GM21515 (cell line): ENCODE measurements at regions not wholly inside any gene's neighbourhood (a gene's known extent, or its start where the extent isn't known, plus 50 kb on each side); places are given as distances from the start of the nearest gene placed in this dataset.

Experiments
- ATAC-seq: cut with Tn5 transposase; IDR thresholded peaks from one replicate; pipeline ENCODE4 v1.9.1; 2021; ENCODE audit not compliant: unreplicated experiment

DNA sequence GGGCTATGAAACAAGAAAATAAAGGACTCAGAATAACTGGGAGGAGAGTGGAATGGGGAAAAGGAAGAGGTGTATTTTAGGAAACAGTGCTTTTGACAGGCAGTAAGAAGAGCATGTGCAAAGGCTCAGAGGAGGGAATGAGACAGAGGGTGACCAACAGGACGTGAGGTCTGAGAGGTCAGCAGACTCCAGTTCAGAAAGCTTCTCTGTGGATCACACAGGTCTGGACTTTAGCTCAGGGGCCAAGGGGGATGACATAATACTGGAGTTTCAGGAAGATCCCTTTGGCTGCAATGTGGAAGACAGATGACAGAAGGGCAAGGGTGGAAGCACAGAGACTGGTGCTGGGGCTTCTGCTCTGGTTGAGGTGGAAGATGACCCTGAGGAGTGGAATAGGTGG, 489.9 kb upstream of the CDH5 start:
- ATAC-seq, result no peak

GRCh38 chr16:65876056-65876408, 490.5 kb upstream of the CDH5 start:
- no peak for ATAC-seq

GRCh38 chr16:65875381-65876055, 491.0 kb upstream of the CDH5 start:
- ATAC-seq, result no peak

DNA sequence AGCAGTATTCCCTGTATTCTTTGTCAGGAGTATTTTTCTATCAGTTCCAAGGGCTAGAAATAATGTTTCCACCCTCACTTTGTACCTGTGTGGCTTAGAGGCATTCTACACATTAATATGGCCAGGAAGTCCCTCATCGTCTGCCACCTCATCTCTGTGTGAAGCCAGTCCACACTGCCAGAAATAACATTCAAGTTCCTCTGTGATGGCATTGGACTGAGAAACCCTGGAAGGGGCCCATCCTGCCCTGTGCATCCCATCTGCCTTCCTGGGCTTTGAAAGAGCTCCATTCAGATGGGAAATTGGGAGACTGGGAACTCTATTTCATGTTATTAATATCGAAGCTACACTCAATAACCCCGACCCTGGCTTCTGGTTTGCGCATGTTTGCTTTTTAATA, 497.2 kb upstream of the CDH5 start:
- no peak for ATAC-seq

DNA sequence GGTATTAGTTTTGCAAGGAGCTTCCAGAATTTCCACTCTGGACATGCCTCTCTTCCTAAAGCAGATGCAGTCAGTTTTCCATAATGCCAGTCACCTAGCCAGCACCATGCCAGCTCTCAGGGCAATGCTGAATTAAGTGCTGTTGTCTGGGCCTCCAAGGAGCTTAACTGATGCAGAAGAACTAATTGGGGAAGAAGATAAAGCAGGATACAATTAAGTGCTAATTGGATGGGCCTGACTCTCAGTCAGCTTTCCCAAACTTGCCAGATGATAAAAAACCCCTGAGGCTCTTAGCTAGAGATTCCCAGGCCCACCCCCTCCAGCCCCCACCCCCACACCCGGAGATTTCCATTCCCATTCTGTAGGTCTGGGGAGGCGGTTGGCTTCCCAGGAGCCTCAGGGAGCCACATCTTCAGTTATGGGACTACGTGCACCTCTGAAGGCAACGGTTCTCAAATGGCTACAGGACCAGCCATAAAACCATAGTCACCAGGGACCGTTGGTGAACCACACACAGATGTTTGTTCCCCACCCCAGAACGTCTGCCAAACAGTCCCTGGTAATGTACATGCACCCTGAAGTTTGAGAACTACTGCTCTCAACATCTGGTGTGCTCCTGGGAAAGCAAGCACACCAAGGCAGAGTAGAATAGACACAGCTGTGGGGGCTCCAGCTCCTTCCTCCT, 499.1 kb upstream of the CDH5 start:
- ATAC-seq, result no peak

DNA sequence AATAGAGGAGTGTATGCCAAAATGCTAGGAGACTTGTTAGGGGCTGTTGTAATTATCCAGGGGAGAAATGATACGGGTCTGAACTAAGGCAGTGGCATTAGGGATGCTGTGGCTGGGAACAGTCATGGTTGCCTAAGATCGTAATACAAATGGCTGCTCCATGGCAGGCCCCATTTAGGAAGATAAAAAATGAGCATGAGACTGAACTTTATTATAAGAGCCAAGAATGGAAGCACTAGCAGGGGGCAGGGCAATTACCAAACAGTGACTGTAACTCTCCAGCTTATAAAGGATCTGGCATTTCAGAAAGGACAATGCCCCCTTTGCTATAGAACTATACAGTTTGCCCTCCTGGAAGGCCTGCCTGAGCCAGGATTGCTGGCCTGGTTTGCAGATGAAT, 503.3 kb upstream of the CDH5 start:
- no peak for ATAC-seq

DNA sequence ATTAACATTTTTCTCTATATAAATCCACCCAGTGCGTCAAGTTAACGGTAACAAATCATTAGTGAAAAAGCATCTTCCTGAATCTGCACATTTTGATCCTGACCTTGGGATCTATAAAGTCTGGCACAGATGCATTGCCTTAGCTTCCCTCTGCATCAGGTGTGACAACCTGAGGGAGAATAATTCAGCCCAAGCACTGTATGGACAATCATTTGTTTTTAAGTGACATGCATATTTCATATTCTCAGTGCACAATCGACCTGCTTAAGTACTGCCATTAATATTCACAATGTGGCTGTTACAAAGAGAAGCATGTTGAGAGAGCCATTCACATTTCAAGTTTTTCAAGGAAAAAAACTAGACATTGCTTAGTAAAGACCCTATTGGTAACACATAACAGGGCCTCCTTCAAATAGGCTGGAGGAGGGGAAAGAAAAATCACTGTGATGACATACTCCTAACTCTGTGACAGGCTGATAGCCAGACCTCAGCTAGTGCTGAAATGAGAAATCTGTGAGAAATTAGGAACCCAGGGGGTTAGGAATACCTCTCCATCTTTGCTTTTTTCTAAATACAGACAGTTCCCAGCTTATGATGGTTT, 505.3 kb upstream of the CDH5 start:
- no peak for ATAC-seq

DNA sequence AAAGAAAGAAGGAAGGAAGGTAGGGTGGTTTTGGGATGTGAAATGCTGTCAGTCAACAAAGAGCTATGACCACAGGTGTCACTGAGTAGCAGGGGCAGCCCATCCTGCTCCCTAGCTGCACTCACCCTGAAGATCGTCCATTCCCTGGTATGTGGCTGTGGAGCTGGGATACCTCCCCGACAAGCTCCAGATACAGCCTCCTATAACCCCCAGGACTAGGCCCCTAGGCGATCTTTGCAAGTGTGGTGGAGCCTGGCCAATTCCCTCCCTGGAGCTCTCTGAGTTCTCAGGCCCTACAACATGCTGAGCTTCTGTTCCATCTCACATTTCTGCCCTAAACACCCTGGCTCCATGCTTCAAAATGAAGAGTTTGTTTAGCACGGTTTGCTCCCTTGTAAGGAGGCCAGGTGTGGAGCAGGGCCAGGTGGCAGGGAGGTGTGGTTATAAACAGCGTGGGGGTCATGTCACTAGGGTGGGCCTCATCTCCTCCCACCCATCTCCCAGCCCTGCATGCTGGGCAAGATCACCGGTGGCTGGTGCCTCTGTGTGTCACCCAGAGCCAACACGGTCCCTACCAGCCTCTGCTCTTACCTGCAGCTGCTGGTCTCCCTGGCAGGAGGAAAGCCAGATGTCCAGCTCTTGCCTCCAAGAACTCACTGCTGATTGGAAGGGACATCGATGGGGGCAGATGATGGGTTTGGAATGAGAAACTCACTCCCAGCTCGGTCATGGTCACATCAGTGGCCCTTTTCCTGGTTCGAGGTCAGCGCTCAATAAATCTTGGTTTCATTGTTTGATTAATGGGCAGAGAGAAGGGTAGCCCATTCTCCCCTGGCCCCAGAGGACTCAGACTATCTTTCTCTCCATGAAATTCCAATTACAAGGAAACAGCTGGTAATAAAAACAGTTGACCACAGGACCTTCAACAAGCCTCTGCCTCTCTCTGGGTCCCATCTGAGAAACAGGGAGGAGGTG, 511.0 kb upstream of the CDH5 start:
- no peak for ATAC-seq

DNA sequence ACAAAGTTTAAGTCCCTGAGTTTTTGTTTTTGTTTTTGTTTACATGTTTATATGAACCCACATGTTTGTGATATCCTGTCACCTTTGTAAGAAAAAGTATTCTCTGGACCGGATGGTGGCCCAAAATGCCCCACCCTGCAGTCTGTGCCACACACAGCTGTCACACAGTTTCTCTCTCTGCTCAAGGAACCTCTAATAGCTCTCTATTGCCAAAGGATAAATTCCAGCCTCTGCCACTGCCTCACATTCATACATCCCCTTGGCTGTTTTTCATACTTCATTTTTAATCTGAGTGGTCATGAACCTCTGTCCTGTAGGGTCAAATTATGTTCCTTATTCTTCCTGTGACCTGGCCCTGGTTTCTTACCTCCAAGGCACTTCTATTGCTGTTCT, 520.3 kb upstream of the CDH5 start:
- no peak for ATAC-seq

DNA sequence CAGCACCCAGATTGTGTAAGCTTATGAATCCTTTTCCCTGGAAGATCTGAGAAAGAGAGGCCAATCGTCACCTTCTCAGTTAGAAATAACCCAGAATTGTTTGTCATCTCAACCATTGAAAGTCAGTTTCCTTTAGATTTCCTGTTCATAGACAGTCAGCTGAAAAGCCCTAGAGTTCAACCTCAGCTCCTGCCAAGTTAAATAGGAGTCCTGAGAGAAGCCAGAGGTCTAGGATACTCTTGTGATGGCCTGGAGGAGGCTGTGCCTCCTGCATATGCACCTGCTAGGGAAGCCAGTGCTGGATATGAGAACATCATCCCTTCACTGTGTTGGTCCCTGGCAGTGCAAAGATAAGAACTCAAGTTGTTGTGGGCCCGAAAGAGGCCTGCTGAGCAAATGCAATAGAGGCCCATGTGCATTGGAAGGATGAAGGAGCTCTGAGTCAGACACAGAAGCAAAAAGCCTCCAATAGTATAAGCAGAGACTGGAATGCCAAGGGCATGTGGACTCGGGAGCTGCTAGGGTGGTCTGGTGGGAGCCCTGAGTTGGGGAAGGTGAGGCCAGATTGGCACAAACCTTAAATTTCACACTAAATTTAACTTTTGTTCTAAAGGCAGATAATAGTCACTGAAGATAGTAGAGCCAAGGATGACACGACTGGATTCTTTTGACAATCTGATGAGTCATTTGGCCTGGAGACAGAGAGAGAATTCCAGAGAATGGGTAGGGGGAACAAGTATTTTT, 520.9 kb upstream of the CDH5 start:
- ATAC-seq, result no peak

- ATAC-seq, result no peak
These were observed 522.5 kb upstream of the CDH5 start for GRCh38 chr16:65843941-65844340.

DNA sequence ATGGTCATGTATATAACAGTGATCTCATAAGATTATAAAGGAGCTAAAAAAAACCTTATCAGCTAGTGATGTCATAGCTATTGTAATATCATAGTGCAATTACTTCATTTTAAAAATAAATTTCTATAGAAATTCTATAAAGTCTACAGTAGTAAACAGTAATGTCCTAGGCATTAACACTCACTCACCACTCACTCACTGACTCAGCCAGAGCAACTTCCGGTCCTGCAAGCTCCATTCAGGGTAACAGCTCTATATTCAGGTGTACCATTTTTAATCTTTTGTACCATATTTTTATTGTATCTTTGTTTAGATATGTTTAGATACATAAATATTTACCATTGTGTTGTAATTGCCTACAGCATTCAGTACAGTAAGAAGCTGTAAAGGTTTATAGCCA, 524.4 kb upstream of the CDH5 start:
- ATAC-seq, result no peak

- ATAC-seq, result no peak
These were observed 528.5 kb upstream of the CDH5 start for GRCh38 chr16:65838001-65838400.

DNA sequence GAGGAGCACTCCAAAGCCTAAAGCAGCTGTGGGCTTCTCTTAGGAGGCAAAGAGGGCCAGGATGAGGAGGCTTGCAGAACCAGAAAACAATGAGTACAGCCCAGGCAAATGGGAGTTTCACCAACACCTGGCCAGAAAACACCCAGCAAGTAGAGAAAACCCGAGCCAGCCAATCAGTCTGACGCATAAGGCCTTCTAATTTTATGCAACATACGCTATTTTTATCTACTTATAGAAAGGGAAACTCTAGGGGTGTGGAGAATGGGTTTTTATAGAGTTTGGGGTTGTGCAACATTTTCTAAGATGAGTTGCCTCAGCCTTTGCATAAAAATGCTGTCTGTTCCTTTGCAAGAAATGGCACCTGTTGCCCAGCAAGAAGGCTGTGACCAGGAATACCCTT, 529.0 kb upstream of the CDH5 start:
- ATAC-seq, result no peak

- ATAC-seq, result no peak
These were observed 531.8 kb upstream of the CDH5 start for GRCh38 chr16:65834688-65835087.

- no peak for ATAC-seq
These were observed 533.2 kb upstream of the CDH5 start for GRCh38 chr16:65833171-65833871.

GRCh38 chr16:65832679-65833078, 533.8 kb upstream of the CDH5 start:
- ATAC-seq, result no peak

DNA sequence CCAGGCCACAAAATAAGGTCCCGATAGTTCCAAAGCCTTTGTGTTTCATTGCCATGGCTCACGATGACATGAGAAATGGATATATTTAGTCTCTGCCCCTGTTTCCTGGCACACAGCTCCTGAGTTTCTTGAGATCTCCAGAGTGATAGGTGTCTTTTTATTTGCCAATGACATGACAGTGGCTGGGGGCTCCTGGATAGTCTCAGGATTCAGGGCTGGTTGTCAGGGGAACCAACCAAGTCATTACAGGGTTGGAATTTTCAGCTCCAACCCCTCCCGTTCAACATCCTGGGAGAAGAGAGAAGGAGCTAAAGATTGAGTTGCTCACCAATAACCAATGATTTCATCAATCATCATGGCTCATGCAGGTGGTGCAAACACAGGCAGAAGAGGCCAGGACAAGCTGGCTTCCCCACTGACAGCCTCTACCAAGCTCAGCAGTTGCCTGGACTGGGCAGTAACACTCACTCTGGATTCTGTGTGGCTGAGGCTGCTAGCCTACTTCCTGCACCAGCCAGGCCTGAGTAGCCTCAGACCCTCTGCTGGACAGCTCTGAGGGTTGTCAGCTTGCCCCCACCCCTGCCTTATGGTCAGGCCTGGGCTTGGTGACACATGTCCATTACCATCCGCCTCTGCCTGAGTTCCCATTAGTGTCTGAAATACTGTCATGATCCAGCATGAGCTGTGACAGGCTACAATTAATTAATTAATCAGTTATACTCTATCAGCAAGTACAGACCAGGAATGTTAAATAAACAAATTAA, 534.4 kb upstream of the CDH5 start:
- no peak for ATAC-seq

DNA sequence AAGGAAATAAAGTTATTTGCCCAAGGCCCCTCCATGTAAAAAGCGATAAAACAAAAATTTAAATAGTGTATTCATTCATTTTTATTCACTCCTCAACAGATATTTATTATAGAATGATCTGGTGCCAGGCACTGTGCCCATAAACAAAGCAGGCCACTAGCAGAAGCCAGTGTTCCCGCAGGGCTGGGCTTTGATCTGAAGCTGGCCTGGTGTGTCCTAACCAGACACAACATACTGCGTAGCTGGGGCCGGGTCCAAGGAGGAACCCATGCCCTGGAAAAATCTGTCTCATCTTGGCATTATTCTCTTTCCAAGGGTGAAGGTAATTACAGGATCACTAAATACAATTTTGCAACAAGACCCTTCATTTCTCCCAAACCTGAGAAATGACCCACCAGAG, 537.4 kb upstream of the CDH5 start:
- ATAC-seq, result no peak
